K562 (cell line): ENCODE measurements at regions not wholly inside any gene's neighbourhood (a gene's known extent, or its start where the extent isn't known, plus 50 kb on each side); places are given as distances from the start of the nearest gene placed in this dataset.

Experiments
- ADNP ChIP-seq: fragments of 200-800 bp; sonication (Bioruptor generic); IDR thresholded peaks from 2 replicates; pipeline ENCODE4 v1.6.1; 2016; ENCODE audit warnings: missing genetic modification characterization, missing compliant biosample characterization
- ZBTB17 ChIP-seq: fragments of 450-650 bp; formaldehyde crosslinking; IDR thresholded peaks from 2 replicates; pipeline ENCODE4 v1.4.0; 2020; ENCODE audit warnings: mild to moderate bottlenecking
- ZBTB7A ChIP-seq: IDR thresholded peaks from 2 replicates; pipeline ENCODE4 v1.6.1; 2011; ENCODE audit warnings: low read depth, mild to moderate bottlenecking, low read length, moderate library complexity, borderline replicate concordance; ENCODE audit not compliant: control insufficient read depth
- ZKSCAN1 ChIP-seq: fragments of 150-350 bp; IDR thresholded peaks from 2 replicates; pipeline ENCODE4 v1.6.1; 2016; ENCODE audit warnings: low read depth, low read length
- ZNF224 ChIP-seq: sonication (generic); formaldehyde crosslinking; IDR thresholded peaks from 2 replicates; pipeline ENCODE4 v1.8.0; 2022; ENCODE audit warnings: mild to moderate bottlenecking, missing genetic modification reagents
- ZNF436 ChIP-seq: fragments of 250-450, 450-650 bp; sonication (Bioruptor Pico); formaldehyde crosslinking; IDR thresholded peaks from 2 replicates; pipeline ENCODE4 v1.7.0; 2020; ENCODE audit warnings: mild to moderate bottlenecking
- TF ChIP-seq, protein P1 (sequence below), 3 experiments: IDR thresholded peaks in 2 of 3; conservative IDR thresholded peaks in 1 of 3; 2 replicates each; pipeline ENCODE4 v1.5.1; 2011 to 2012; ENCODE audit warnings: low read length in 3 of 3, mild to moderate bottlenecking in 3 of 3, control low read depth in 2 of 3, improper control_type of control experiment in 1 of 3, inconsistent platforms in 1 of 3, low read depth in 1 of 3, mixed read lengths in 1 of 3, moderate library complexity in 1 of 3; ENCODE audit not compliant: insufficient read depth in 2 of 3
- TF ChIP-seq, protein P2 (sequence below), 2 experiments: fragments of 450-650 bp; formaldehyde crosslinking in 1 of 2; IDR thresholded peaks; 2 replicates each; pipeline versions ENCODE4 v1.4.0 to v1.6.1; 2014 to 2020; ENCODE audit warnings: mild to moderate bottlenecking in 2 of 2, borderline replicate concordance in 1 of 2, low read depth in 1 of 2

- TF ChIP-seq, protein P1, sequence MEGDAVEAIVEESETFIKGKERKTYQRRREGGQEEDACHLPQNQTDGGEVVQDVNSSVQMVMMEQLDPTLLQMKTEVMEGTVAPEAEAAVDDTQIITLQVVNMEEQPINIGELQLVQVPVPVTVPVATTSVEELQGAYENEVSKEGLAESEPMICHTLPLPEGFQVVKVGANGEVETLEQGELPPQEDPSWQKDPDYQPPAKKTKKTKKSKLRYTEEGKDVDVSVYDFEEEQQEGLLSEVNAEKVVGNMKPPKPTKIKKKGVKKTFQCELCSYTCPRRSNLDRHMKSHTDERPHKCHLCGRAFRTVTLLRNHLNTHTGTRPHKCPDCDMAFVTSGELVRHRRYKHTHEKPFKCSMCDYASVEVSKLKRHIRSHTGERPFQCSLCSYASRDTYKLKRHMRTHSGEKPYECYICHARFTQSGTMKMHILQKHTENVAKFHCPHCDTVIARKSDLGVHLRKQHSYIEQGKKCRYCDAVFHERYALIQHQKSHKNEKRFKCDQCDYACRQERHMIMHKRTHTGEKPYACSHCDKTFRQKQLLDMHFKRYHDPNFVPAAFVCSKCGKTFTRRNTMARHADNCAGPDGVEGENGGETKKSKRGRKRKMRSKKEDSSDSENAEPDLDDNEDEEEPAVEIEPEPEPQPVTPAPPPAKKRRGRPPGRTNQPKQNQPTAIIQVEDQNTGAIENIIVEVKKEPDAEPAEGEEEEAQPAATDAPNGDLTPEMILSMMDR (IDR thresholded peaks at IDR 0.05 in 2 of 3, conservative IDR thresholded peaks at IDR 0.05 in 1 of 3; ENCODE audit: insufficient read depth in 2 of 3, low read depth in 1 of 3, low read length in 3 of 3), result no peak
- no peak for TF ChIP-seq ZKSCAN1
- TF ChIP-seq ZNF224 (CRISPR knock-in tag), result no peak
- TF ChIP-seq ADNP, result no peak
- no peak for TF ChIP-seq ZBTB17 (CRISPR knock-in tag)
- no peak for TF ChIP-seq ZBTB7A
- no peak for TF ChIP-seq ZNF436
- TF ChIP-seq, protein P2, sequence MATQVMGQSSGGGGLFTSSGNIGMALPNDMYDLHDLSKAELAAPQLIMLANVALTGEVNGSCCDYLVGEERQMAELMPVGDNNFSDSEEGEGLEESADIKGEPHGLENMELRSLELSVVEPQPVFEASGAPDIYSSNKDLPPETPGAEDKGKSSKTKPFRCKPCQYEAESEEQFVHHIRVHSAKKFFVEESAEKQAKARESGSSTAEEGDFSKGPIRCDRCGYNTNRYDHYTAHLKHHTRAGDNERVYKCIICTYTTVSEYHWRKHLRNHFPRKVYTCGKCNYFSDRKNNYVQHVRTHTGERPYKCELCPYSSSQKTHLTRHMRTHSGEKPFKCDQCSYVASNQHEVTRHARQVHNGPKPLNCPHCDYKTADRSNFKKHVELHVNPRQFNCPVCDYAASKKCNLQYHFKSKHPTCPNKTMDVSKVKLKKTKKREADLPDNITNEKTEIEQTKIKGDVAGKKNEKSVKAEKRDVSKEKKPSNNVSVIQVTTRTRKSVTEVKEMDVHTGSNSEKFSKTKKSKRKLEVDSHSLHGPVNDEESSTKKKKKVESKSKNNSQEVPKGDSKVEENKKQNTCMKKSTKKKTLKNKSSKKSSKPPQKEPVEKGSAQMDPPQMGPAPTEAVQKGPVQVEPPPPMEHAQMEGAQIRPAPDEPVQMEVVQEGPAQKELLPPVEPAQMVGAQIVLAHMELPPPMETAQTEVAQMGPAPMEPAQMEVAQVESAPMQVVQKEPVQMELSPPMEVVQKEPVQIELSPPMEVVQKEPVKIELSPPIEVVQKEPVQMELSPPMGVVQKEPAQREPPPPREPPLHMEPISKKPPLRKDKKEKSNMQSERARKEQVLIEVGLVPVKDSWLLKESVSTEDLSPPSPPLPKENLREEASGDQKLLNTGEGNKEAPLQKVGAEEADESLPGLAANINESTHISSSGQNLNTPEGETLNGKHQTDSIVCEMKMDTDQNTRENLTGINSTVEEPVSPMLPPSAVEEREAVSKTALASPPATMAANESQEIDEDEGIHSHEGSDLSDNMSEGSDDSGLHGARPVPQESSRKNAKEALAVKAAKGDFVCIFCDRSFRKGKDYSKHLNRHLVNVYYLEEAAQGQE (IDR thresholded peaks at IDR 0.05; ENCODE audit: borderline replicate concordance), result no peak
- TF ChIP-seq, protein P2 (CRISPR knock-in tag; IDR thresholded peaks at IDR 0.05; ENCODE audit: low read depth), result no peak
Measured at GRCh38 chr1:47694011-47694890, 256.4 kb downstream of the FOXD2 start.
